ENCODE measurements at regions not wholly inside any gene's neighbourhood (a gene's known extent, or its start where the extent isn't known, plus 50 kb on each side); places are given as distances from the start of the nearest gene placed in this dataset.
"Not testable (repeated sequence)": the region's sequence is repeated elsewhere in the genome, so short reads cannot be mapped to it uniquely, and the experiment has no call there.

DNA sequence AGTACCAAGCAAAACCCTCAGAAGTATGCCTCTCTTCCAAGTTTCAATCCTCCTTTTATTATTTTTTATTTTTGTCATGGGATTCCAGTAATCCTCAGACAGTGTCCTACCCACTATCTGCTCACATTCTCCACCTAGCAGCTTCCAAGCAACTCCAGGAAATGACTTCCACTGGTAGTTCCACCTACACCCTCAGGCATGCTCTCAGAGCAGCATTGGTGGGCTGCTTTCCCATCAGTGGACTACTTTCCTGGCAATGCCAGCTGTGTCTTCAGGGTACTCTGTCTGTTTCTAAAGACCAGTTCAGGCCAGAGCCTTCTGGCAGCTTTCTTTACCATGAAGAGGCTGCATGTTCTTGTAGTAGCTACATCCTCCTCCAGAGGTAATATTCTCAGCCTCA, 244.0 kb downstream of the HGF start:
- no peak for DNase-seq

DNA sequence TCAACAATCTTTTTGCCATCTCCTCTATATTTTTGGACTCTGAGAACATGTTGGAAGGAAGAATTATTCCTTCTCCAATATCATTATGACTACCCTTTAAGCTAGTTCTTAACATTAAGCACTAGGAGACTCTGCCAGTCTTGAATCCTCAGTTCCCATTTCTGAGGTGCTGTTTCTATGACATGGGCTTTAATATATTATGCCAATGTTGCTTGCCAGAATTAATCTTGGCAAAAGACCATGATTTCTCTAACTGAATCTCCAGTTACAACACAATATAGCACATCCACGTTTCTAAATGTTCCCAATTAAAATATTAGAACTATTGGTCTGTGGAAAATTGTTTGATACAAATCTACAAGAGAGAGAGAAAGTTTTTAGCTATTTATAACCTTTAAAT, 250.0 kb downstream of the HGF start:
- no peak for DNase-seq

DNA sequence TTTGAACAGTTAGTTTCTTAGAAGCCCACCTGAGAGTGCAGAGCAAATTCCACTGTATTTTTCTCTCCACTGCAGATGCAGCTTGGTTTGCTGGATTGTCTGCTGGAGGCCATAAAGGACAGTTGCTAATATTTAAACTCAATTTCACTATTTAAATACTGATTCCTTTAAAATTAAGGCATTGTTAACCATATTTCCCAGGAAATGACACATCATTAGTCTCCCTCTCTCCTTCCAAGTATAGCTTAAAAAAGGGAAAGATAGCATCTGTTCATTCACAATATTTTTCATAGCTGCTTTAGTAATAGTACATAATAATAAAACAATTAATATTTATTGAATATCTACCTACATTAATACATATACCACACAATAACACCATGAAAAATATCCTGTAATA, 252.9 kb downstream of the HGF start:
- DNase-seq, result no peak

DNA sequence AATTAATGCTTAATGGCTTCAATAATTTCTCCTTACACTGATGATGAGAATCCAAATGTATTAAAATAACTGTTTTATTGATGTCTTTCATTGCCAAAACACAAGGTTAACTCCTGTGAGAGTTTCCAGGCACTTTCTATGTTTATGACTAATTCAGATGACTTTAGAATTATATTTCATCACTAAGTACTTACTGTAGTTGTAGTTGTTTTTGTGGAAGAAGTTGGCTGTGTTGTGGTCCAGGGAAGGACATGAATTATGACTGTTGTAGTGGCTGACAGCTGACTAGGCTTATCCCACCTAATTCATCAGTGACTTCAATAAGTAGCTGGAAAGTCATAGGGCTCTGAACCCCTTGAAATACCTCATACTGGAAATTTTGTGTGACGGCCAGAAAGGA, 254.8 kb downstream of the HGF start:
- DNase-seq, result no peak

DNA sequence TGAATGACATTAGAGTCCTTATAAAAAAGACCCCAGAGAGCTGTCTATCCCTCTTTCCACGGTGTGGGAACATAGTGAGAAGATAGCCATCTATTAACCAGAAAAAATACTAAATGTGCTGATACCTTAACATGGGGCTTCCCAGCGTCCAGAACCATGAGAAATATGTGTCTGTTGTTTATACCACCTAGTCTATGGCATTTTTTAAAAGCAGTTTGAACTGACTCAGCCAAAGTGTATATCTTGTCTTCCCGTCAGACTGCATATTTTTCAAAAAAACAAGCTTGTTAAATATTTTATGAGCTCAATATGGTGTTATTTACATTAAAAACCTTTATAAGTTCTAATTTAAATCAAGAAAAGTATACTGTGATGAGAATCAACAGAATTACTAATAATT, 255.3 kb downstream of the HGF start:
- DNase-seq, result no peak

DNA sequence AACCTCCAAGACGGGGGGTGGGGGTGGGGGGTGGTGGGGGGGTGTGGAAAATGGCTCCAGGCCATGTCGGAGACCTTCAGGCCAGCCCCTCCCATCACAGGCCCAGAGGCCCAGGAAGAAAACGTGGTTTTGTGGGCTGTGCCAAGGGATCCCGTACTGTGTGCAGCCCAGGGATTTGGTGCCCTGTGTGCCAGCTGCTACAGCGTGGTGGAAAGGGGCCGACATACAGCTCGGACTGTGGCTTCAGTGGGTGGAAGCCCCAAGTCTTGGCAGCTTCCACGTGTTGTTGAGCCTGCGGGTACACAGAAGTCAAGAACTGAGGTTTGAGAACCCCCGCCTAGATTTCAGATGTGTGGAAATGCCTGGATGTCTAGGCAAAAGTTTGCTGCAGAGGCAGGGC, 259.7 kb downstream of the HGF start:
- no peak for DNase-seq

DNA sequence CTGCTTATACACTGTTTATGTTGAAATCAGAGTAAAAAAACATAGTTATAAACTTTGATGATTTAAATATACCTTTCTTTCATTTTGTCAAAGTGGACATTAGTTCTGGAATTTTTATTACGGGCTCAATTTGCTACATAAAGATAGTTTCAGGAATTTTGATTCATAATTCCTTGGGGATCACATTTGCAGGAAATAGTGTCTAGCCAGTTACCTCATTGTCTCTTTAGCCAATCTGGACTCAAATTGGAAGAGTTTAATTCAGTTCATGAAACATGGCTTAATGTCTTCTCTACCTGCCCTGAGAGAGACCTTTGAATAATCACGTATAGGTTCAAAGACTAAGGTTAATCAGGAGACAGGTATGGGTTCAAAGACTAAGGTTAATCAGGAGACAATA, 262.6 kb downstream of the HGF start:
- no peak for DNase-seq

DNA sequence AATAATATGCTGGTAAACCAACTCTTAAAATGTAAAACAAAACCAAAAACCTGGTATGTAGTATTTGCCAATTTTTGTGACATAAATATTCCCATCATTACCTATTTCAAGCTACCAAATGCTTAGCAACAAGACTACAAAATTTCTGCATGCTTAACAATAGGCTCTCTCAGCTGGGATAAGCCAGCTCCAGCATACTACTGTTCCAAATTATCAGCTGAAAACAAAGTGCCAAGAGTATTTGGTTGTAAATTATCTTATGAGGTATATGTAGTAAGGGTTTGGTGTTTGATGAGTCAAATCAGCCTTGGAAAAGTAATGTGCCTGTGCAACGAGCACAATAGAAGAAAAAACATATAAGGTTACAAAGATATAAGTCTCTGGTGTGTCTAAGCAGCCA, 263.2 kb downstream of the HGF start:
- no peak for DNase-seq

DNA sequence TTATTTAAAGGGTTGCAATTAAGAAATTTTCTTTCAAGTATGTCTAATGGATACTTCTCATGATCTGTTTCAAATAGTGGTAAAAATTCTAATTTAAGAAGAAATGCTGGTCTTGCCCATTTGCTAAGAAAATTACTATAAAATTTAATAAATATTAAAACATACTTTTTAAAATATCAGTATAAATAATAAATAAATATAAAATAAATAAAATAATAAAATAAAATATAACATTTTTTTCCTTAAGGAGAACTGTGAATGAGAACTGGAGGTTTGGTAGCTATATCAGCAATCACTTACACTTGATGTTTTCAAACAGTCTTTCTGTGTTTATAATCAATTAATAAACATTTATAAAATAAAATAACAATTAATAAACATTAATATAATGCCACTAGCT, 266.1 kb downstream of the HGF start:
- DNase-seq, result no peak

DNA sequence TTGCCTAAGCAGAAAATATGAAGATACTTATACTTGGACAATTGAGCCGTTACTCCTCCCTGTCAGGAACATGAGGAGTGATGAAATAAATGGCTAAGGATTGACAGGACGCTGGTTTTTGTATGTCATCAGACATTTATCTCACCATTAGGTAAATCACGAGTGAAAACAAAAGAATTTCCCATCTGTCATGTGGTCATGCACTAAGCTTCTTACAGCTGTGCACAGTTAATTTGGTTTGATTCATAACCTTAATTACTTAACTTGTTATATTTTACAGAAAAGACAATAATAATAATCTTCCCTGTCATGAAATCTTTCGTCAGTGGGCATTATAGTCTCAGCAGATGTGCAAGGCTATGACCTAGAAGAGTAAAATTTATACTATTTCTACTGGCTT, 266.5 kb downstream of the HGF start:
- no peak for DNase-seq

DNA sequence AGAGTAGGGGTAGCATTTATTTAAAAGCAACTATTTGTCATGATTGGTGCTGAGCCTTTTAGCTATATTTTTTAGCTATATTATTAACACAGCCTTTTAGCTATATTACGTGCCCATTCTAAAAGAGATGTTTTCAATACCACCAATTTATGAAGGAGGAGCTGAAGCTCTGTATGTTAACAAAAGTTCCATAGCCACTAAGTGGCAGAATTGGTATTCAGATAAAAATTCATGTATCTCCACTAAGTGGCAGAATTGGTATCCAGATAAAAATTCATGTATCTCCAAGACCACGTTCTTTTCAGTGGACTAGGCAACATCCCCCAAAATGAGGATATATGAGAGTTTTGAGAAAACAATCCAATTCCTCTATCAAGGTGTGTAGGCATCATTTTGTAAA, 268.6 kb downstream of the HGF start:
- no peak for DNase-seq

DNA sequence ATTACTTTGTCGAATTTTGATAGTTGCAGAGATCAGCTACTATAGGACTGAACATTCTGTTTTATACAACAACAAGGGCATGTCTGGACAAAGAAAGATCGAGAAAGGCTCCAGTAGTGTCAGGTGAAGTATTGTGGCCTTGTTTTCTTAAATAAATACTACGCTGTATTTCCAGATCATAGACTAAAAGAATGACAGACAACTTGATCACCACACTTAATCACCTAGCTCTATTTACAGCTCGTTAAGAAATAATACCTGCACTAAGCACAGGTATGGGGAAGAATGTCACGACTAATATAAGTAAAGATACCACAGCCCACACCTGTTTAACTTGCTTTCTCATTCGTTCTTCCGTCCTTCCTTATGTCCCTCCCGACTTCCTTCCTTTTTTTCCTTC, 269.2 kb downstream of the HGF start:
- DNase-seq, result no peak

DNA sequence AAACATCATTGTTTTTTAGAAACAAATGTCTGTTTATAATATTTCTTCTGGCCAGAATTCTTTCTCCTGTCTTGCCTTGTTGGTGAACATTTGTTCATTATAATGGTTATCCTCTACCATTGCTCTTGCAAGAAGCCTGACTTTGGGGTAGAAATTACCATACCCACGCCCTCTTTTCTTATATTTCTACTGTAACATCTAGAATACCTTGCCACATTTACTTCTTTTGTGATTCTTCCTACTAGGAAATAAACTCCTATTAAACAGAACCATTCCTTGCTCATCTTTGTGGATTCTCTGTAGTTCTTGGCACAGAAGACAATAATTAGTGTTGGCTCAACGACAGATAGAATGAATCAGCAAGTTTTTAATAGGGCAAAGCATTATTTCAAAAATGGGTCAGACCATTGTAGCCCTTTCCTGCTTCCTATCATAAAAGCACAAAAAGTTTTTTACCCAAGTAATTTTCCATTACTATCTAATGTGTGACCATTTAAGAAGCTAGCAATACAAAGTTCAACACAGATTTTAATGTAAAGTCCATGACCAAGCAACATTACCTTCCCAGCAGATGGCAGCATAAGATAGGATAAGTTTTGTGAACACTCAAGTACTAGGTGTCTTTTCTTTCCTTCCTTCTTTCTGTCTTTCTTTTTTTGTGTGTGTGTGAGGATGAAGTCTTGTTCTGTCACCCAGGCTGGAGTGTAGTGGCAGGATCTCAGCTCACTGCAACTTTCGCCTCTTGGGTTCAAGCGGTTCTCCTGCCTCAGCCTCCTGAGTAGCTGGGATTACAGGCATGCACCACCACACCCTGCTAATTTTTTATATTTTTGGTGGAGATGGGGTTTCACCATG, 270.4 kb downstream of the HGF start:
- DNase-seq, result peak; percentile 59

DNA sequence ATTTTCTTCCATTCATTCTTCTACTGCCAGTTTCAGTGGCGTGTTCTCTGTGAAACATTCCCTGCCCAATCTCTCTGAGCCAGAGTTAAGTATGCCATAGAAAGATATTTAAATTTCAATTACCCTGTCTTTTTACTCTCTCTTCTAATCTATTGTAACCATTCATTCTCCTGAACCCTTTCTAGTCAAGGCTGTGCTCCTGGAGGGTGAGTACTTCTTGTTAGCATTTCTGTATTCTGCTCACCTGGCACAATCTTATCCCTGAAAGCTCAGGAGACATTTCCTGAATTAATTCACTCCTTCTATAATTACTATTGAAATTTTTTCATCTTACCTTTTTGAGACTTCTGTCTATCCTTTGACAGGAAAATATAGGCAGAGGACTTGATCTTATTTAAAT, 271.7 kb downstream of the HGF start:
- DNase-seq, result no peak

DNA sequence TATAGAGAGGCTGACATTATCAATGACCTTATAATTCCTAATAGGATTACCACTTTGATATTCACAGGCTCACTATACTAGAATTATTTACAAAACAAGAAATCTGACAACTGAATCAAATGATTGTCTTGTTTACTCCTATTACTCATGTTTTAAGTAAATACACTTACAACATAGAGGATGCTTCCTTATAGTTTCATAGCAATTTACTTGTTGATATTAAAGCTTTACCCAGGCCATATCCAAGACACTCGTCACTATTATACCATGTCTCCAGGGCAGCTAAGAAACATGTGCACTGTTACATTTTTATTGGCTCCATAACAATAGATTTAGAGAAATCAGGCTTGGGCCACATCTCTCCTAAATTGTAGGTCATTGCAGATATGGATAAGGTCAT, 276.9 kb downstream of the HGF start:
- DNase-seq, result no peak

DNA sequence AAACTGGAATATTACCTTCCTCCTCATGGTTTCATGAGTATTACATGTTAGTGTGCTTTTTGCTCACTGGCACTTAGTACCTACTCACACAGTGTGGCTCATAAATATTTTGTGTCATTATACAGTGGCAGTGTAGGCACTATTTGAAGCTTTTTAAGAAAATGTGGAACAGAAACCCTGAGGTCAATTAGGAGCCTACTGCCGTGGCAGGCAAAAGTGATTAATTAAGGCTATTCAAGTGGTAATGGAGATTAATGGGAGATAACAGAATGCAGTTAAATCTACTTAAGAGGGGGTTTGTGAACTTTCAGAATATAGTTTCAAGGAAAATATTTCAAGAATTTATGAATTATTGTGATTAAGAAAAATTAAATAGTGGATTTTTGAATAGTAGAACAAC, 277.6 kb downstream of the HGF start:
- no peak for DNase-seq

DNA sequence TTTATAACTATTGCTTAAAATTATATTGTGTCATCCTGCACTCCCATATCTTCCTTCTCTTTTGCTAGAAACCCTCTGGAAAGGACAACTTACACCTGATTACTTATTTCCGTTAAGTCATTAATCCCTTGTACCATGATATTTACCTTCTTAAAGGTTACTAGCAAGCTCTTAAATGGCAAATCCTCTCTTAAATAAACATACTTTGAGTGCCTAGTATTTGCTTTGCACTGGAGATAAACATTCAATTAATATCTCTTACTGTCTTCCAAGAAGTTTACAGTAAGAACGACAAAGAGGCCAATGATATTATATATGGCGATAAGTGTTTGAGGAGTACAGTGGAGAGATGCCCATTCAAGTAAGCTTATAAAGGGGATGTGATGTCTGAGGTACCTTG, 278.3 kb downstream of the HGF start:
- DNase-seq, result no peak

DNA sequence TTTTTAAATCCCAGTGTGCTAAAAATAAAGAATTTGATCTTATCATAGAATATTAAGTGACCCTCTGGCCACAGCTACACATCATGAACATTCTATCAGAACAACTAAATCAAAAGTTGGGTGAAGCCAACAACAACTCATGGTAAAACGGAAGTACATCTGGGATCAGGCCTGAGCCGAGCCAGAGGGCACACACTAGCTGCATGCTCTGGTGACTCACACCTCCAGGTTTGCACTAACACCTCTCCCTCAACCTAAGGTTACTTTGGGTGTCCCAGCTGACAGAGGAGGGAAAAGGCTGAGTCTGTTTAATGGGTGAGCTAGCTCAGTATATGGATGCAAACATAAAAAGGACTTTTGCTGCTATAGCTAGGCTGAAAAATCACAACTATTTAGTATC, 281.6 kb downstream of the HGF start:
- DNase-seq, result no peak

DNA sequence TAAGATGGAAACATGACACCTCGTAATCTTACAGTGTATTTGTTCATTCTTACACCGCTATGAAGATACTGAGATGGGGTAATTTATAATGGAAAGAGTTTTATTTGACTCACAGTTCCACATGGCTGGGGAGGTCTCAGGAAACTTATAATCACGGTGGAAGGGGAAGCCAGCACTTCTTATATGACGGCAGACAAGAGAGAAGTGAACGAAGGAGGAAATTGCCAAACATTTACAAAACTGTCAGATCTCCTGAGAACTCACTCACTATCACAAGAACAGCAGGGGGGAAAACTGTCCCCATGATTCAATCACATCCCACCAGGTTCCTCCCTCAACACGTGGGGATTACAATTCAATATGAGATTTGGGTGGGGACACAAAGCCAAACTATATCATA, 282.3 kb downstream of the HGF start:
- DNase-seq, result no peak

DNA sequence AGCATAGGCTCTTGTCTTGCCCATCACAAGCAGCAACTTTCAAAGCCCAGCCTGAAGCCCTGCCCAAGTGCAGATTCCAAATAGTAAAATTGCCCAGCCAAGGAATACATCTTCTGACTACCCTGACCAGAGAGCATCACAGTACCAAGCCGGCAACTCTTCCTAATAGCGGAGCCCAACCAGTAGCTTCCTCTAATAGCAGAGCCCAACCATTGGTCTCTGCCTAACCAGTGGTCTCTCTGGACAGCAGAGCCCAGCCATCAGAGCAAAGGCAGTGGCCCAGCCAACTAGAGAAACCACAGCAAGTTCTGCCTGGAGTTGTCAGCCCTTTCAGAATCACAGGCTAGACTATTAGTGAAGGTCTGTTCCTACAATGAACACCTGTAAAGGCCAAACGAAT, 285.6 kb downstream of the HGF start:
- DNase-seq, result no peak

DNA sequence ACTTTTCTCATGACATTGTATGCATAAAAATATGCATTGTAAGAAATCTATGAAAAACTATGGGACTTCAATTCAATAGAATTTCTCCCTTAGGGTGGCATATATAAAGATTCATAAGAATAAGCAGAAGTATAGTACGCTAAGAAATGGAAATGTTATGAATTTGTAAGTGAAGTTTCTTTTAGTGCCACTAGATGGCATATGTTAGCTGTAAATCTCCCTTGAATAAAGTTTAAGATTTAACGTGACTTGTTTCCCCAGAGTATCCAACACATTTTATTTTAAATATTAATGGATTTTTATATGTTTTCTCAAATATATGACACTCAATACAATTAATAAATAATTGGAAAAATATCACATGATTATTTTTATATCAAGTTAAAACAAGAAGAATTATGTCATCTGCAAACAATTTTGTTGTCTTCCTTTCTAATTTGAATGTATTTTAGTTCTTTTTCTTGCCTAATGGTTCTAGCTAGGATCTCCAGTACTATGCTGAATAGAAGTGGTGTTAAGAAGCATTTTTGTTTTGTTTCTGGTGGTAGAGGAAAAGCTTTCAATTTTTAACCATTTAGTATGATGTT, 287.2 kb downstream of the HGF start:
- no peak for DNase-seq

DNA sequence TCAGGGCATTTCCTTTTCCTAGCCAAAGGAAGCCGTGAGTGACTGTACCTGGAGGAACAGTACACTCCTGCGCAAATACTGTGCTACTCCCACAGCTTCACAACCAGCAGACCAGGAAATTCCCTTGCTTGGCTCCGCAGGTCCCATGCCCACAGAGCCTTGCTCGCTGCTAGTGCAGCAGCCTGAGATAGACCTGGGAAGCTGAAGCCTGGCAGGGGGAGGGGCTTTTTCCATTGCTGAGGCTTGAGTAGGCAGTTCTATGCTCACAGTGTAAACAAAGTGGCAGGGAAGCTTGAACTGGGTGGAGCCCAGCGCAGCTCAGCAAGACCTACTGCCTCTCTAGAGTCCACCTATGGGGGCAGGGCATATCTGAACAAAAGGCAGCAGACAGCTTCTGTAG, 291.2 kb downstream of the HGF start:
- DNase-seq, result no peak

DNA sequence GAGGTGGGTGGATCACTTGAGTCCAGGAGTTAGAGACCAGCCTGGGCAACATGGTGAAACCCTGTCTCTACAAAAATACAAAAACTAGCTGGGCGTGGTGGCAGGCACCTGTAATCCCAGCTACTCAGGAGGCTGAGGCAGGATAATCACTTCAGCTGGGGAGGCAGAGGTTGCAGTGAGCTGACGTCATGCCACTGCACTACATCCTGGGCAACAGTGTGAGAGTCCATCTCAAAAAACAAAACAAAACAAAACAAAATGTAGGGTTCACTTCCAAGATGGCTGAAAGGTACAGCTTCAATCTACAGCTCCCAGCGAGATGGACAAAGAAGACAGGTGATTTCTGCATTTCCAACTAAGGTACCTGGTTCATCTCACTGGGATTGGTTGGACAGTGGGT, 291.6 kb downstream of the HGF start:
- DNase-seq, result not testable (repeated sequence)

DNA sequence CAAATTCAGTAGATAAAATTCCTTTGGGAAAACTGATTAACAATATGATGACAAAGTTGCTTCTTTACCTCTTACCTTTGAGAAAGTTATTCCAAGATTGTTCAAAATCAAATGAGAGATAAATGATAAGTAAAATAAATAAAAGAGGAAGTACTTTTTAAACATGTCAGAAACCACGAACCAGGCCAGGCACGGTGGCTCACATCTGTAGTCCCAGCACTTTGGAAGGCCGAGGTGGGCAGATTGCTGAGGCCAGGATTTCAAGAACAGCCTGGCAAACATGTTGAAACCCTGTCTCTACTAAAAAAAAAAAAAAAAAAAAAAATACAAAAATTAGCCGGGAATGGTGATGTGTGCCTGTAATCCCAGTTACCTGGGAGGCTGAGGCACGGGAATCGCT, 296.6 kb downstream of the HGF start:
- DNase-seq, result no peak

DNA sequence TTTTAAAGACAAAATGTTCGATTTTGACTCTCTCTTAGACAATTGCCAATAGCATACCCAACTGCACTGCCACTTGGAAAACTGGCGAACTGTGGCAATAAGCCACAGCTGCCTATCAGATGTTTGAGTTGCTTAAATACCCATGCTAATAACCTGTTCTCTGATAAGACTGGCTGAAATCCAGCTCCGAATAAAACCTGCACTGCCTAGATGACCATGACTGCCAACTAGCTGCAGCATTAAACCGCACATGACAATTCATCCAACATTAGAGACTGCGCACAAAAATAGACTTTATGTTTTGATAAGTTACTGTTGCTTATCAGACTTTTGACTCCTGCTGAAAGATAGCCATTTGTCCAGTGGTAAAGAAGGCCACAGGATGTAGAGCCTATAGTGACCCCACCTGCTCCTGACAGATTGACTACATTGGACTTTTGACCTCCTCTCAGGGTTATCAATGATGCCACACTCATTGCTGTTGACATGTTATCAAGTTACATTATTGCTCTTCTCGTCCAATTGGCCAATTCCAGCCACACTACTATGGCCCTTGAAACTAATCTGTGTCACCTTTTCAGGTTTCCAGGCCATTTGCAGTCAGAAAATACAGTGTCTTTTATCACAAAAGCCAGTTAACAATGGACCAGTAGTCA, 299.0 kb downstream of the HGF start:
- DNase-seq, result no peak

Measured in NCI-H774 (cell line).